ENCODE measurements at regions not wholly inside any gene's neighbourhood (a gene's known extent, or its start where the extent isn't known, plus 50 kb on each side); places are given as distances from the start of the nearest gene placed in this dataset.

DNA sequence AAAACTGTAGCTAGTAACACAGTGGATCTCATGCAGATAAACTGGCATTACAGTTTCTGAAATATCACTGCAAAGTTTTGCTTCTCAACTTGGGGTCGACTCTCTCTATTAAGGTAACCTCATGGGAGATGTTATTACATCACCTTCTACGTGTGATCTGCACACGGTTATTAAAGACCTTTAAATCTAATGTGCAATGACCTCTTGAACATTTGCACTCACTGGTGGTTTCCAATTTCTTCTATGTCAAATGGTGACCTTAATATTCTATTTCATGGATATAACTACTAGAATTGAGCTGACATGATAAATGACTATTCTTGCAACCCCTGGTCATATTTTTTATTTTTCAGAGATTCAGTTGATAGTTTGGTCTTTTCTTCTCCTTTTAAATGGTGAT is 191.3 kb downstream of the PPP1R3A start:
- TF ChIP-seq, protein P1, sequence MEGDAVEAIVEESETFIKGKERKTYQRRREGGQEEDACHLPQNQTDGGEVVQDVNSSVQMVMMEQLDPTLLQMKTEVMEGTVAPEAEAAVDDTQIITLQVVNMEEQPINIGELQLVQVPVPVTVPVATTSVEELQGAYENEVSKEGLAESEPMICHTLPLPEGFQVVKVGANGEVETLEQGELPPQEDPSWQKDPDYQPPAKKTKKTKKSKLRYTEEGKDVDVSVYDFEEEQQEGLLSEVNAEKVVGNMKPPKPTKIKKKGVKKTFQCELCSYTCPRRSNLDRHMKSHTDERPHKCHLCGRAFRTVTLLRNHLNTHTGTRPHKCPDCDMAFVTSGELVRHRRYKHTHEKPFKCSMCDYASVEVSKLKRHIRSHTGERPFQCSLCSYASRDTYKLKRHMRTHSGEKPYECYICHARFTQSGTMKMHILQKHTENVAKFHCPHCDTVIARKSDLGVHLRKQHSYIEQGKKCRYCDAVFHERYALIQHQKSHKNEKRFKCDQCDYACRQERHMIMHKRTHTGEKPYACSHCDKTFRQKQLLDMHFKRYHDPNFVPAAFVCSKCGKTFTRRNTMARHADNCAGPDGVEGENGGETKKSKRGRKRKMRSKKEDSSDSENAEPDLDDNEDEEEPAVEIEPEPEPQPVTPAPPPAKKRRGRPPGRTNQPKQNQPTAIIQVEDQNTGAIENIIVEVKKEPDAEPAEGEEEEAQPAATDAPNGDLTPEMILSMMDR (IDR thresholded peaks at IDR 0.05), result no peak
- TF ChIP-seq POLR2A (IDR thresholded peaks at IDR 0.05), result no peak
- TF ChIP-seq EP300 (IDR thresholded peaks at IDR 0.05), result no peak
